Naive thymus-derived CD8-positive, alpha-beta T cell (primary cell): ENCODE measurements at regions not wholly inside any gene's neighbourhood (a gene's known extent, or its start where the extent isn't known, plus 50 kb on each side); places are given as distances from the start of the nearest gene placed in this dataset.

Experiments used
- ATAC-seq, 2 donors: fragments of 150-1000 bp; cut with Tn5 transposase in 1 of 2; sonication (Bioruptor Pico), chemical (Tn5 transposase) in 1 of 2; 1 replicate in 1 of 2; 2 replicates in 1 of 2; pipeline ENCODE4 v1.10.0; 2021; ENCODE audit warnings: mild to moderate bottlenecking in 2 of 2, moderate library complexity in 2 of 2
- POLR2A ChIA-PET: fragments of 350-600 bp; sonication (Branson Sonifier 250); formaldehyde crosslinking; loops from one replicate; lab custom pipeline; 2021; ENCODE audit warnings: antibody characterized with exemption; lab: Charles Lee
- DNase-seq, 10 donors: peaks; one replicate each; pipeline versions ENCODE4 v3.0.0 to v3.0.0-alpha.2; 2020 to 2022
- H3K27ac Mint-ChIP-seq, 10 donors: one replicate each; pipeline ENCODE4 v1.8.0; 2020 to 2022; ENCODE audit warnings: mild to moderate bottlenecking in 10 of 10, mixed read lengths in 10 of 10, moderate library complexity in 4 of 10, inconsistent platforms in 1 of 10
- H3K27me3 Mint-ChIP-seq, 5 donors: one replicate each; pipeline ENCODE4 v1.8.0; 2021 to 2022; ENCODE audit warnings: mixed read lengths in 5 of 5
- H3K36me3 Mint-ChIP-seq, 3 donors: one replicate each; pipeline ENCODE4 v1.8.0; 2020 to 2022; ENCODE audit warnings: mixed read lengths in 3 of 3, mild to moderate bottlenecking in 2 of 3, inconsistent platforms in 1 of 3
- H3K4me1 Mint-ChIP-seq, 4 donors: one replicate each; pipeline ENCODE4 v1.8.0; 2021 to 2022; ENCODE audit warnings: mixed read lengths in 4 of 4
- H3K4me3 Mint-ChIP-seq, 10 donors: one replicate each; pipeline ENCODE4 v1.8.0; 2020 to 2022; ENCODE audit warnings: mild to moderate bottlenecking in 10 of 10, mixed read lengths in 10 of 10, moderate library complexity in 6 of 10, inconsistent platforms in 1 of 10
- H3K9me3 Mint-ChIP-seq, 9 donors: one replicate each; pipeline ENCODE4 v1.8.0; 2020 to 2022; ENCODE audit warnings: mixed read lengths in 9 of 9, mild to moderate bottlenecking in 3 of 9, inconsistent platforms in 1 of 9, moderate library complexity in 1 of 9

DNA sequence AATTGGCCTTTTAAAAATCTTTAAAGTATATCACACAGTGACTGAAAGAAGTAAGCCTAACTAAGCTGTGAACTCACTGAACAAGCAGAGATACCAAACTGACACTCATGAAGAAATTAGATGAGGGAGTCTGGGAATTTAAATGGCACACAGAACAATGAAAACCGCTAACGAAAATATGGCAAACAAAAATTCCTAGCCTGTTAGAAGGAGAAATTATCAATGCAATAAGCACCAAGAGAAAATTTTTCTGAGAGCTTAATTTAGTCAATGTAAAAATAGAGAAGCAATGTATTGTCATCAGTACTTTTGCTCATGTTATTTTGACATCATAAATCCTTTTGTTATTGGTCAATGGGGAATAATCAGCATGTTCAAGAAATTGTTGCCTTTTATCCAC is 291.1 kb upstream of the PDZRN3 start:
- Mint-ChIP-seq H3K4me3 (no peak overlapping the region), H3K4me1 (no peaks in the 10 kb centered on the region), H3K36me3 (no peaks in the 10 kb centered on the region), H3K27me3 (no peaks in the 10 kb centered on the region), H3K9me3 (peaks cover 0 to 15% (median 0%) of the 10 kb centered on the region in 9 donors), H3K27ac (no peak overlapping the region)
- ATAC-seq = no peak
- POLR2A ChIA-PET = no interaction called here
- DNase-seq = no peak

GRCh38 chr3:73908218-73908617 is 283.5 kb upstream of the PDZRN3 start:
- no peaks in the 10 kb centered on the region for H3K4me1 Mint-ChIP-seq
- DNase-seq = no peak
- no peaks in the 10 kb centered on the region for H3K36me3 Mint-ChIP-seq
- no peak overlapping the region for H3K27ac Mint-ChIP-seq
- H3K4me3 Mint-ChIP-seq = no peak overlapping the region
- H3K9me3 Mint-ChIP-seq = peaks cover 0 to 28% (median 8%) of the 10 kb centered on the region in 9 donors
- H3K27me3 Mint-ChIP-seq = no peaks in the 10 kb centered on the region
- POLR2A ChIA-PET = no interaction called here
- no peak for ATAC-seq

GRCh38 chr3:73901686-73902085 is 276.9 kb upstream of the PDZRN3 start:
- H3K36me3 Mint-ChIP-seq = no peaks in the 10 kb centered on the region
- ATAC-seq (no peak), DNase-seq (no peak)
- H3K4me1 Mint-ChIP-seq = peaks cover 0 to 2% (median 0%) of the 10 kb centered on the region in 4 donors
- H3K9me3 Mint-ChIP-seq = peaks cover 1 to 38% (median 5%) of the 10 kb centered on the region in 9 donors
- H3K4me3 Mint-ChIP-seq = no peak overlapping the region
- peaks cover 0 to 3% (median 0%) of the 10 kb centered on the region in 5 donors for H3K27me3 Mint-ChIP-seq
- POLR2A ChIA-PET = no interaction called here
- H3K27ac Mint-ChIP-seq = no peak overlapping the region

- peaks cover 0 to 21% (median 5%) of the 10 kb centered on the region in 9 donors for H3K9me3 Mint-ChIP-seq
- DNase-seq = no peak
- POLR2A ChIA-PET = no interaction called here
Observed at GRCh38 chr3:73894474-73895213, 269.9 kb upstream of the PDZRN3 start.

GRCh38 chr3:73893089-73893488 is 268.3 kb upstream of the PDZRN3 start:
- POLR2A ChIA-PET = no interaction called here

More at GRCh38 chr3:73894474-73895213, 269.9 kb upstream of the PDZRN3 start:
- H3K4me1 Mint-ChIP-seq = peaks cover 0 to 2% (median 0%) of the 10 kb centered on the region in 4 donors
- peaks cover 0 to 2% (median 0%) of the 10 kb centered on the region in 3 donors for H3K36me3 Mint-ChIP-seq
- no peak for ATAC-seq
- no peak overlapping the region for H3K4me3 Mint-ChIP-seq
- peaks cover 0 to 2% (median 0%) of the 10 kb centered on the region in 5 donors for H3K27me3 Mint-ChIP-seq
- no peak overlapping the region for H3K27ac Mint-ChIP-seq

GRCh38 chr3:73885862-73886261 is 261.1 kb upstream of the PDZRN3 start:
- POLR2A ChIA-PET = no interaction called here
- DNase-seq = no peak

More at GRCh38 chr3:73893089-73893488, 268.3 kb upstream of the PDZRN3 start:
- ATAC-seq = no peak
- Mint-ChIP-seq H3K9me3 (peaks cover 0 to 14% (median 6%) of the 10 kb centered on the region in 9 donors), H3K27me3 (no peaks in the 10 kb centered on the region), H3K4me3 (no peak overlapping the region), H3K4me1 (no peaks in the 10 kb centered on the region), H3K36me3 (peaks cover 0 to 2% (median 0%) of the 10 kb centered on the region in 3 donors), H3K27ac (no peak overlapping the region)
- DNase-seq = no peak

DNA sequence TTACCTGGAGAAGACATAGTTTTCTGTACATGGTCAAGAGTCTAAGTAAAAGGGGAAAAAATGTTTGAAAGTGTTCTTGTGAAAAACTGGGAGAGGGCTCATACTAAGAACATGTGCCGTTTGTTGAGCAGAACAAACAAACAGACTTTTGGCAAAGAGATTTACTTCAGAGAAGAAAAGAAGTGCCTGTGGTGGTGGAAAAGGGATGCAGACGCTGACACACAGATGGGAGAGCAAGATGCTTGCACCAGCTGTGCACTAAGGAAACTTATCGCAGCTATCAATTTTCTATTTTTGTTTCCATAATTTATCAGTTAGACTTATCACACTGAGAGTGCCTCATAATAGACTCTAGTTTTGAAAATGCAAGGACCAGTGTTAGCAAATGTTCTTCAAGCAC is 259.6 kb upstream of the PDZRN3 start:
- no peaks in the 10 kb centered on the region for H3K27me3 Mint-ChIP-seq
- peaks cover 0 to 2% (median 0%) of the 10 kb centered on the region in 3 donors for H3K36me3 Mint-ChIP-seq
- no peak for DNase-seq
- no peak overlapping the region for H3K27ac Mint-ChIP-seq
- H3K4me3 Mint-ChIP-seq = no peak overlapping the region
- POLR2A ChIA-PET = no interaction called here
- peaks cover 0 to 24% (median 6%) of the 10 kb centered on the region in 9 donors for H3K9me3 Mint-ChIP-seq
- no peaks in the 10 kb centered on the region for H3K4me1 Mint-ChIP-seq
- no peak for ATAC-seq

More at GRCh38 chr3:73885862-73886261, 261.1 kb upstream of the PDZRN3 start:
- H3K36me3 Mint-ChIP-seq = no peaks in the 10 kb centered on the region
- no peaks in the 10 kb centered on the region for H3K4me1 Mint-ChIP-seq
- no peak overlapping the region for H3K4me3 Mint-ChIP-seq
- no peak overlapping the region for H3K27ac Mint-ChIP-seq
- no peak for ATAC-seq
- H3K27me3 Mint-ChIP-seq = no peaks in the 10 kb centered on the region
- peaks cover 0 to 20% (median 4%) of the 10 kb centered on the region in 9 donors for H3K9me3 Mint-ChIP-seq

DNA sequence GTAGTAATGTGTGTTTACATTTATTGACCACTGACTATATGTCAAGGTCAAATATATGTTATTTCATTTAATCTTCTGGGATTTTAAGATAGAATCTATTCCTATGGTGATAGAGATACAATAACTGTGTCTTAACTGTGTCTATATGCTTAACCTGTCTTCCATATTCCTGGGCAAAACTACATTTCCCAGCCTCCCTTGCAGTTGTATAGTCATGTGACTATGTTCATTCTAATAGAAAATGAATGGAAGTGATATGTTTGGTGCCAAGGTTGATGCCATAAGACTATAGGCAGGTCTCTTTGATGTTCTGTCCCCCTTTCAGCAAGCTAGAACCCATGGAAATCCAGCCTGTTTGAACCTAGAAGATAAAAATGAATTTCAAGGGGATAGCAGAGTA is 258.8 kb upstream of the PDZRN3 start:
- Mint-ChIP-seq H3K4me1 (no peaks in the 10 kb centered on the region), H3K36me3 (peaks cover 0 to 2% (median 0%) of the 10 kb centered on the region in 3 donors), H3K9me3 (peaks cover 0 to 21% (median 6%) of the 10 kb centered on the region in 9 donors), H3K27me3 (no peaks in the 10 kb centered on the region), H3K27ac (no peak overlapping the region), H3K4me3 (no peak overlapping the region)
- no peak for ATAC-seq
- POLR2A ChIA-PET = no interaction called here
- DNase-seq = no peak

DNA sequence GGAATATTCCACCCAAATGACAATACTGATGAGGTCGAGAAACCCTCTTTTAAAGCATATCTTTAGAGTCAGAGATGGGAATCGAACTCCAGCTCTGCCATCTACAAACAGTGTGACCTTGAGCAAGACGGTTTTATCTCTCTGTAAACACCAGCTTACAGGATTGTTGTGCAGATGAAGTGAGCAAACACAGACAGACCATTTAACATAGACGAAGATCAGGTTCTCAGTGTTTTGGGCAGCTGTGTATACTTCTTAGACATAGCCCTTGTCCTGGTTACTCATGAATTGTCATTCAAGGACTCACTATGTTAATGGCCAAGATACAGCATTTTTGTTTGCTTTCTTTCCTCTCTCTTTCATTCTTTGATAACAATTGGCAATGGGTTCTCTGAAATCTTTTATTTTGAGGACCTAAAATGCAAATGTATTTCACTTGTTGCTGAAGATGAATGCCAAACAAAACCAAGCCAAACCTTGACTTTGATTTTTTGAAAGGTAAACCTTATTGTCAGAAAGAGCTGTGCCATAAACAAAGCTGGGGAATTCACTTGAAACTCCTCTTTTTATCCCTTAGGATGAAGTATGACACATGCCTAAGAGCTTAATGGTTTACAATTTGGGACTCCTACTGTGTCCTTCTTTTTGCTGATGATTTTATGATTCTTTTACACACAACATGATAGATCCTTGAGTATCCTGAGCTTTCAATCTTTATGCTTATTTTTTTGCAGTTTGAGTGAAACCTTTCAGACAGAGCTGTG is 250.0 kb upstream of the PDZRN3 start:
- DNase-seq = no peak
- H3K4me1 Mint-ChIP-seq = no peaks in the 10 kb centered on the region
- H3K4me3 Mint-ChIP-seq = no peak overlapping the region
- POLR2A ChIA-PET = interaction anchor here (0.7 kb wide), 1 partner anchor 90 kb away, joined by 4 read pairs; no protein-coding TSS in a partner anchor
- H3K9me3 Mint-ChIP-seq = peaks cover 0 to 13% (median 0%) of the 10 kb centered on the region in 9 donors
- H3K27ac Mint-ChIP-seq = no peak overlapping the region
- no peak for ATAC-seq
- H3K36me3 Mint-ChIP-seq = no peaks in the 10 kb centered on the region
- no peaks in the 10 kb centered on the region for H3K27me3 Mint-ChIP-seq

GRCh38 chr3:73874161-73874560 is 249.4 kb upstream of the PDZRN3 start:
- H3K4me1 Mint-ChIP-seq = no peaks in the 10 kb centered on the region
- DNase-seq = no peak
- ATAC-seq = no peak
- H3K27me3 Mint-ChIP-seq = no peaks in the 10 kb centered on the region
- no peaks in the 10 kb centered on the region for H3K36me3 Mint-ChIP-seq
- H3K4me3 Mint-ChIP-seq = no peak overlapping the region
- no peak overlapping the region for H3K27ac Mint-ChIP-seq
- POLR2A ChIA-PET = no interaction called here
- peaks cover 0 to 11% (median 0%) of the 10 kb centered on the region in 9 donors for H3K9me3 Mint-ChIP-seq

- H3K9me3 Mint-ChIP-seq = peaks cover 0 to 11% (median 0%) of the 10 kb centered on the region in 9 donors
- no peak overlapping the region for H3K27ac Mint-ChIP-seq
- H3K27me3 Mint-ChIP-seq = no peaks in the 10 kb centered on the region
- ATAC-seq (no peak), DNase-seq (no peak)
- H3K36me3 Mint-ChIP-seq = no peaks in the 10 kb centered on the region
- POLR2A ChIA-PET = no interaction called here
- no peaks in the 10 kb centered on the region for H3K4me1 Mint-ChIP-seq
- H3K4me3 Mint-ChIP-seq = no peak overlapping the region
Observed at GRCh38 chr3:73868688-73869315, 244.1 kb upstream of the PDZRN3 start.

DNA sequence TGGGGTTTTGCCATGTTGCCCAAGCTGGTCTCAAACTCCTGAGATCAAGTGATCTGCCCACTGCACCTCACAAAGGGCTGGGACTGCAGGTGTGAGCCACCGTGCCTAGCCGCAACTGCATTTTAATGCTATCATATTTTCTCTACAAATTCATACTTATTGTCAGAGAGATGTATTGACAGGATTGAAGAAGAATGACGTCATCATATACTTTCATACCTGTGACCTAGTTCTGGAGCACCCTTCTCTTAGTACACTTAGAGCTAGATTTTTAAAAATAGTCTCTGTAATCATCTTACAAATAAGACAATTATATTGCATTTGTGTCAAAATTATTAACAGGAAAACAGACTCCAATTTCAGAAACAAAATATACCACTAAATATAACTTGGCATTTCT is 242.8 kb upstream of the PDZRN3 start:
- DNase-seq (no peak), ATAC-seq (no peak)
- H3K27ac Mint-ChIP-seq = no peak overlapping the region
- no peaks in the 10 kb centered on the region for H3K36me3 Mint-ChIP-seq
- no peaks in the 10 kb centered on the region for H3K4me1 Mint-ChIP-seq
- no peaks in the 10 kb centered on the region for H3K27me3 Mint-ChIP-seq
- H3K4me3 Mint-ChIP-seq = no peak overlapping the region
- peaks cover 0 to 11% (median 0%) of the 10 kb centered on the region in 9 donors for H3K9me3 Mint-ChIP-seq
- POLR2A ChIA-PET = no interaction called here

GRCh38 chr3:73866846-73867245 is 242.1 kb upstream of the PDZRN3 start:
- ATAC-seq (no peak), DNase-seq (no peak)
- Mint-ChIP-seq H3K4me1 (no peaks in the 10 kb centered on the region), H3K27me3 (no peaks in the 10 kb centered on the region), H3K9me3 (peaks cover 0 to 14% (median 0%) of the 10 kb centered on the region in 9 donors), H3K4me3 (no peak overlapping the region), H3K27ac (no peak overlapping the region), H3K36me3 (no peaks in the 10 kb centered on the region)
- POLR2A ChIA-PET = no interaction called here
